A673 (cell line): ENCODE measurements at regions not wholly inside any gene's neighbourhood (a gene's known extent, or its start where the extent isn't known, plus 50 kb on each side); places are given as distances from the start of the nearest gene placed in this dataset.

Experiments
- CTCF ChIP-seq: fragments of 300-800, 200-600 bp; sonication (generic); conservative IDR thresholded peaks from 2 replicates; pipeline ENCODE4 v1.5.1; 2017; ENCODE audit warnings: low read depth, mild to moderate bottlenecking, antibody characterized with exemption, low read length, moderate library complexity, mixed read lengths
- EZH2 ChIP-seq: fragments of 200-600 bp; sonication (generic); IDR thresholded peaks from 2 replicates; pipeline ENCODE4 v1.6.1; 2017; ENCODE audit warnings: borderline replicate concordance, low read depth, mild to moderate bottlenecking, mixed read lengths, antibody characterized with exemption, low read length; ENCODE audit not compliant: poor library complexity, severe bottlenecking

- TF ChIP-seq CTCF (no peak), EZH2 (no peak)
These were observed 139.4 kb upstream of the ID4 start for GRCh38 chr6:19697744-19698290.
